HUES64 (cell line): ENCODE measurements at regions not wholly inside any gene's neighbourhood (a gene's known extent, or its start where the extent isn't known, plus 50 kb on each side); places are given as distances from the start of the nearest gene placed in this dataset.
"Not testable (repeated sequence)": the region's sequence is repeated elsewhere in the genome, so short reads cannot be mapped to it uniquely, and the experiment has no call there.

Experiments used
- H3K27ac ChIP-seq: 2 replicates; pipeline ENCODE4 v1.7.0; 2013; ENCODE audit warnings: low read depth, low read length, inconsistent platforms
- H3K27me3 ChIP-seq: 2 replicates; pipeline ENCODE4 v1.6.1; 2013; ENCODE audit warnings: mild to moderate bottlenecking, low read length; ENCODE audit not compliant: insufficient read depth
- H3K36me3 ChIP-seq: 2 replicates; pipeline ENCODE4 v1.6.1; 2013; ENCODE audit warnings: mild to moderate bottlenecking, low read length; ENCODE audit not compliant: insufficient read depth
- H3K4me1 ChIP-seq: 2 replicates; pipeline ENCODE4 v1.6.1; 2013; ENCODE audit warnings: mild to moderate bottlenecking, low read length, moderate library complexity; ENCODE audit not compliant: insufficient read depth
- H3K4me3 ChIP-seq: 2 replicates; pipeline ENCODE4 v1.5.1; 2013; ENCODE audit warnings: mild to moderate bottlenecking, low read length, moderate library complexity
- H3K9ac ChIP-seq: 2 replicates; pipeline ENCODE4 v1.6.1; 2013; ENCODE audit warnings: mild to moderate bottlenecking, low read depth, low read length
- H3K9me3 ChIP-seq: 2 replicates; pipeline ENCODE4 v1.6.1; 2013; ENCODE audit warnings: low read depth, low read length; ENCODE audit not compliant: insufficient read depth
- WGBS: fragments of 150-250, 120-280 bp; methylation state at CpG from one replicate; pipeline ENCODE4 v1.1.7; 2013; ENCODE audit warnings: missing lambda C conversion rate; 5-methylcytosine and 5-hydroxymethylcytosine counted together

DNA sequence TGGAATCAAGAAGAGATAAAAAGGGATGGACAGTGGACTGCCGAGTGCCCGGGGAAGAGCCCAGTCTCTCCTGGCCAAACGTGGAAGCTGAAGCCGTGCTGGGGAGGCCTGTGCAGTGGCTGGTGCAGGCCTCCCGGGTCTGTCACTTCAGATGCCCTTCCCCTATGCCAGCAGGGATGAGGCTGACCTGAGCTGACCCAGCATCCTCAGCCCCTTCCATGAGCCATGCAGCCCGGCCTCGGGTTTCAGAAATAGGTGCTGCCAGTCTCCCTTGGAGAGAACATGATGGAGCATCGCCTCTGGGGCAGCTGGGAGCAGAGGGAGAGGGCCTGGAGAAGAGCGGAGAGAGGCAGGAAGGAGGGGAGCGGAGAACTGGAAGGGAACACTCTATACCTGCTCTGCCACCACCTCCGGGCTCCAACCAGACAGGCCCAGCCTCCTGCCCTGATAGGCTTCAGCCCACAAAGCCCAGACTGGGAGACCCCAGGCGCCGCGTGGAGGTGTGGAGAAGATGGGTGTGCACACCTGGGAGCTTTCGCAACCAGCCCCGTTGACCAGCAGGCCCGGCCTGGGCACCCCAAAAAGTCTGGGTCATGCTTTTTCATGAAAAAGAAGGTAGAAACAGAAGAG lies 68.6 kb upstream of the PPP2R2D start:
- no peaks in the 10 kb centered on the region for H3K9me3 ChIP-seq

DNA sequence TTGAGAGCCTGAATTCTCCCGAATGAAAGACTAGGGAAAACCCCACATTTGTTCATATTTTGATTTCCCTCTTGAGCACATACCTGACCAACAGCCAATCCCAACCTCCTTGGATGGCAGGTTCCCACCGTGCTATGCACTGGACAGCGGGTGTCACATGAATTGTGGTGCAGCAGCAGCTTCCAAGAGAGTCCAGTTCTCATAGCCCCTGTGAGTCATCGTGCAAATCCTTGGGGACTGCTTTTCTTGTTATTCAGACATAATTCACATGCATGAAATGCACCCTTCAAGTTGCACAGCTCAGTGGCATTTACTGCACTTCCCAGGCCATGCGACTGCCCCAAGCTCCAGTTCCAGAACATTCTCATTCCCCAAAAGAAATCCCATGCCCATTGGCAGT lies 67.8 kb upstream of the PPP2R2D start:
- H3K27me3 ChIP-seq, result no peaks in the 10 kb centered on the region
- no peaks in the 10 kb centered on the region for H3K36me3 ChIP-seq
- H3K9me3 ChIP-seq, result no peaks in the 10 kb centered on the region
- H3K4me3 ChIP-seq, result no peak overlapping the region
- H3K4me1 ChIP-seq, result no peaks in the 10 kb centered on the region
- no peak overlapping the region for H3K27ac ChIP-seq
- no peak overlapping the region for H3K9ac ChIP-seq
- WGBS, result 98% methylated on average over 5 of the region's 5 CpGs

More for the DNA sequence above, 68.6 kb upstream of the PPP2R2D start:
- Histone ChIP-seq H3K4me3 (no peak overlapping the region), H3K9ac (no peak overlapping the region), H3K27me3 (no peaks in the 10 kb centered on the region), H3K36me3 (no peaks in the 10 kb centered on the region), H3K27ac (no peak overlapping the region), H3K4me1 (no peaks in the 10 kb centered on the region)
- WGBS, result 91% methylated on average over 17 of the region's 17 CpGs

DNA sequence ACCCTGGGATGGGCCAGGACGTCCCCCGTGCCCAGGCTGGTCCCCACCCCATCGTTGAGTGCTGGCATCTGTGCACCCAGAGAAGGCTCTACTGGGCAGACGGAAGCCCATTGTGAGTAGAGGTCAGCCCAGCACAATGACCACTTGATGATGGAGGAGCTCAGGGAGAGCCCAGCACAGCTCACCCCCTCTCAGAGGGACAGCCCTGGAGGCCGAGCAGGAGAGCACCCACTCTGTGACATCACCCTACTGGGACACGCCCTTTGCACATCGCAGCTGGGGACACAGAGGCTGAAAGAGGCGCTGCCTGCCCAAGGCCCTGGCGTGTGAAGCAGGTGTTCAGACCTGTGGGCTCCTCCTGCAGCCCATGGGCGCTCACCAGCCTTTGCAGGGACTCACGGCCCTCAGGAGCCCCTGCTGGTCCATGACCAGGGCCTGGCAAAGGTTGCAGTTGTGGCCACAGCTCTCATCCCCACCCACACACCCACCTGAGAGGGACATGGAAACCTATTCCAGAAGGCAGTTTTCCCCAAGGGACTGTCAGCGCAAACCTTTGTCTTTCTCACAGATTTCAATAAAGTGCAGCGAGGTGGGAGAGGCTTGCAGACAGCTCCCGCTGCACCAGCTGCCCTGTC lies 67.2 kb upstream of the PPP2R2D start:
- Histone ChIP-seq H3K9me3 (no peaks in the 10 kb centered on the region), H3K9ac (no peak overlapping the region), H3K4me1 (no peaks in the 10 kb centered on the region), H3K27ac (no peak overlapping the region), H3K4me3 (no peak overlapping the region), H3K27me3 (no peaks in the 10 kb centered on the region), H3K36me3 (no peaks in the 10 kb centered on the region)
- 95% methylated on average over 14 of the region's 14 CpGs for WGBS

DNA sequence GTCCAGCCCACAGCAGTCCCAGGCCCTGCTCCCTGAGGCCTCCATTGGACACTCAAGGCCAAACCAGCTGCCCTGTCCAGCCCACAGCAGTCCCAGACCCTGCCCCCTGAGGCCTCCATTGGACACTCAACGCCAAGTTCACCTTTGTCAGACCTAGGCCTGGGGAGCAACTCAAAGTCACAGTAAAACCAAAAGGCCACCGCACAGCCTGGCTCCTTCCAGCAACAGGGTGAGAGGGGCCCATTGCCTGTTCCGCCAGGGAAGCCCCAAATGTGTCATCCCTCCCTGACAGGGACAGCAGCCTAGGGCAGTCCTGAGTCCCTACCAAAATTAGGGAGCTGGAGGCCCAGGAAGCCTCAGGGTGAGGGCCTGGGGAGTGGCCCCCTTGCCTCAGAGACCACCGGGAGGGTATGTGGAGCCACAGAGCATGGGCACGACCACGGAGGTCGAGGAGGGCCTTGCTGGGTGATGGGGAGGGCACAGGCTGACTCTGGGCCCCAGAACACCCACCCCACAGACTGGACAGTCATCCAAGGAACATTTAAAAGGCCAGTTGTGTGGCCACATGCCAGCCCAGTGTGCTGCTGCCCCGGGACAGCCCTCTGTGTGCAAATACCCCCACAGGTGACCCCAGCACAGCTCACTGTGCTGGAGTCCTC lies 66.5 kb upstream of the PPP2R2D start:
- Histone ChIP-seq H3K9me3 (no peaks in the 10 kb centered on the region), H3K4me3 (no peak overlapping the region), H3K27me3 (no peaks in the 10 kb centered on the region), H3K9ac (no peak overlapping the region), H3K4me1 (no peaks in the 10 kb centered on the region), H3K27ac (no peak overlapping the region), H3K36me3 (no peaks in the 10 kb centered on the region)
- WGBS, result 93% methylated on average over 8 of the region's 8 CpGs

DNA sequence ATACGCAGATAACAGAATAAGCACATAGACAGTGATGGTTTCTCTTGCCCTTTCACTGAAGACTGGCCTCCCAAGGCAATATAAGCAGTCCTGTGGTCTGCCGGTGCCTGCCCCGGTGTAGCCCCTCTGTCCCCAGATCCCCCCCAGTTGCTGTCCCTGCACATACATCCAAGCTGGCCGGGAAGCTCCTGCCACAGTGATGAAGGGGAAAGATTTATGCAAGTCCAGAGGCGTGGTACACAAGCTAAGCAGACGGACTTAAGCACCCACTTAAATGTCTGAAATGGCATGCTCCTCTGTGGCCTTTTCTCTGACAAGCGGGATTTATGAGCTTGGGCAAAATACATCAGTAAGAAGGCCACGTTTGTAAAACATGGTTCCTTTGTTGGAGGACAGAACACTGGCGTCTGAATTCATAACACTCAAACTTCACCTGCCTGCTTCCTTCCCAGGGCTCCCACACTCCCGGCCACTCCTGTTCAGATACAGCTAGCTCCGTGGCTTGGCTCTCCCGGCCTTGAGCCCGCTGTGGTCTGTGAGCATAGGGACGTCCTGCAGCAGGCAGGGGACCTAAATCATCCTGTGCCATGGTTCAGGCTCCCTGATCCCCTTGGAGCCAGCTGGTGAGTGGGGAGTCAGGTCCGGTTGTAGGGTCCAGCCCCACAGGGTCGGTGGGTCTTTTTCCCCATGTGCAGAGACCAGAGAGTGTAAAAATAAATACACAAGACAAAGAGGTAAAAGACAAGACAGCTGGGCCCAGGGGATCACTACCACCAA lies 61.7 kb upstream of the PPP2R2D start:
- H3K9me3 ChIP-seq, result no peaks in the 10 kb centered on the region
- no peak overlapping the region for H3K4me3 ChIP-seq
- no peaks in the 10 kb centered on the region for H3K36me3 ChIP-seq
- 91% methylated on average over 16 of the region's 16 CpGs for WGBS
- H3K27ac ChIP-seq, result no peak overlapping the region
- H3K9ac ChIP-seq, result no peak overlapping the region
- H3K27me3 ChIP-seq, result no peaks in the 10 kb centered on the region
- no peaks in the 10 kb centered on the region for H3K4me1 ChIP-seq

DNA sequence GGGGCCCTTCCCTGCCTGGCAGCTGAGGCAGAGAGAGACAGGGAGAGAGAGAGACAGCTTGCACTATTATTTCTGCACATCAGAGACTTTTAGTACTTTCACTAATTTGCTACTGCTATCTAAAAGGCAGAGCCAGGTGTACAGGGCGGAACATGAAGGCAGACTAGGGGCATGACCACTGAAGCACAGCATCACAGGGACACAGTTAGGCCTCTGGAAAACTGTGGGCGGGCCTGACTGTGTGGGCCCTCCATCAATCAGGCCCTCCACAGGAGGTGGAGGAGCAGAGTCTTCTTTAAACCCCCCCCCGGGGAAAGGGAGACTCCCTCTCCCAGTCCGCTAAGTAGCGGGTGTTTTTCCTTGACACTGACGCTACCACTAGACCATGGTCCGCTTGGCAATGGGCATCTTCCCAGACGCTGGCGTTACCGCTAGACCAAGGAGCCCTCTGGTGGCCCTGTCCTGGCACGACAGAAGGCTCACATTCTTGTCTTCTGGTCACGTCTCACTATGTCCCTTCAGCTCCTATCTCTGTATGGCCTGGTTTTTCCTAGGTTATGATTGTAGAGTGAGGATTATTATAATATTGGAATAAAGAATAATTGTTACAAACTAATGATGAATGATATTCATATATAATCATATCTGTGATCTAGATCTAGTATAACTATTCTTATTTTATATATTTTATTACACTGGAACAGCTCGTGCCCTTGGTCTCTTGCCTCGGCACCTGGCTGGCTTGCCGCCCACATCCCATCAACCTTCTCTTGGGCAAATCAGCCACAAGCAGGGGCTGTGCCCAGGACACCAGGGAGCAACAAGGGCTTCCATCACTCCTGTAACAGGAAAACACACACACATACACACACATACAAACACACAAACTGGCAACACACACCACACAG lies 60.7 kb upstream of the PPP2R2D start:
- H3K27me3 ChIP-seq, H3K9ac ChIP-seq, H3K36me3 ChIP-seq, H3K4me3 ChIP-seq, H3K27ac ChIP-seq, H3K9me3 ChIP-seq, H3K4me1 ChIP-seq: not testable (repeated sequence)
- whole genome bisulfite sequencing, result 67% methylated on average over 15 of the region's 15 CpGs

DNA sequence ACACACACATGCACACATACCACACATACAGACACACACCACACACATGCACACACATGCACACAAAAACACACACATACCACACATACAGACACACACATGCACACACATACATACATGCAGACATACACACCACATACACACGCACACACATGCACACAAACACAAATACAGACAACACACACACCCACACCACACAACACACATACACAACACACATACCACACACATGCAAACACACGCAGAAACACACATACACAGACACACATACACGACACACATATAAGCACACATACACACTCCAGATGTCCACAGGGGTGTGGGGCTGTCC lies 60.1 kb upstream of the PPP2R2D start:
- H3K4me3 ChIP-seq, result no peak overlapping the region
- no peak overlapping the region for H3K27ac ChIP-seq
- H3K9me3 ChIP-seq, result no peaks in the 10 kb centered on the region
- H3K36me3 ChIP-seq, result no peaks in the 10 kb centered on the region
- H3K9ac ChIP-seq, result no peak overlapping the region
- H3K4me1 ChIP-seq, result no peaks in the 10 kb centered on the region
- H3K27me3 ChIP-seq, result no peaks in the 10 kb centered on the region
- WGBS, result 94% methylated on average over 3 of the region's 3 CpGs

DNA sequence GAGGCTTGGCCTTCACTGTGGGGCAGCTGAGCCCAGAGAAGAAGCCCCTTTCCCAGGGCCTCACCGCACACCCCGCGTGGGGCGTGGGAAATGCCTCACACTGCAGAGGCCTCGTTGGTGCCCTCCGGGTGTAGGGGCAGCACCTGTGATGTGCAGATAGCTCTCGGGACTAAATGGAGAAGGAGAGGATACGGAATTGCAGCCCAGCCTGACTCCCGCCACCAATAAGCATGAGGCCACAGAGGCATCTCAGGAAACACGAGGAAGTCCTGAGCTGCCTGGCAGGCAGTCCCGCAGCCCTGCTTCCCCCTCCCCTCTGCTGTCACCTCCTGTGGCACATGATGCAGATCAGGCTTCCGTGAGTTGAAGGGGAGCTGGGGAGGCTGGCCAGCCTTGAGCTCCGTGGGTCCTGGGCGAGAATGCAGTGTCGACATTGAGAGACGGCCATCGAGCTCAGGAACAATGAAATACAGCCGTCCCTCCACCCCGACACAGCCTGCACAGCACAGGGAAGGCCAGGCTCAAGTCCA lies 59.6 kb upstream of the PPP2R2D start:
- no peak overlapping the region for H3K27ac ChIP-seq
- H3K4me3 ChIP-seq, result no peak overlapping the region
- WGBS, result 86% methylated on average over 19 of the region's 19 CpGs
- no peaks in the 10 kb centered on the region for H3K36me3 ChIP-seq
- no peaks in the 10 kb centered on the region for H3K9me3 ChIP-seq
- no peaks in the 10 kb centered on the region for H3K4me1 ChIP-seq
- H3K27me3 ChIP-seq, result no peaks in the 10 kb centered on the region
- H3K9ac ChIP-seq, result no peak overlapping the region

DNA sequence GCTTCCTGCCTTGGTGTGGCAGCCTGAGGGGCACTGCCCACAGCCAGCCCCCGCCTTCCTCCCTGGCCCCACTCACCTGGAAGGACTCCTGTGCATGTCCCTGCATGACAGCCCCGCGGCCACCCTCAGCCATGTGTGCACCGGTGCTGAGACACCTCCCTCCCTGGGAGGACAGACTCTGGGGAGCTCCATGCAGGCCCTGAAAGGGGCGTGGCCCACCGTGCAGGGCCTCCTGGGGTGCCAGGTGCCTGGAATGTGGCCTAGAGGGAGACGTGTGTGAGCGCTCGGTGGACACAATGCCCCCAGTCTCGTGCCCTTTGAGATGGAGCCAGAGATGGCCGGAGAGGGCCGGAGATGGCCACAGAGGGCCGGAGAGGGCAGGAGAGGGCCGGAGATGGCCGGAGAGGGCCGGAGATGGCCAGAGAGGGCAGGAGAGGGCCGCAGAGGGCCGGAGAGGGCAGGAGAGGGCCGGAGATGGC lies 59.1 kb upstream of the PPP2R2D start:
- H3K9me3 ChIP-seq, result no peaks in the 10 kb centered on the region
- WGBS, result 85% methylated on average over 19 of the region's 19 CpGs
- no peaks in the 10 kb centered on the region for H3K36me3 ChIP-seq
- H3K27ac ChIP-seq, result no peak overlapping the region
- H3K4me3 ChIP-seq, result no peak overlapping the region
- H3K9ac ChIP-seq, result no peak overlapping the region
- H3K27me3 ChIP-seq, result no peaks in the 10 kb centered on the region
- no peaks in the 10 kb centered on the region for H3K4me1 ChIP-seq

DNA sequence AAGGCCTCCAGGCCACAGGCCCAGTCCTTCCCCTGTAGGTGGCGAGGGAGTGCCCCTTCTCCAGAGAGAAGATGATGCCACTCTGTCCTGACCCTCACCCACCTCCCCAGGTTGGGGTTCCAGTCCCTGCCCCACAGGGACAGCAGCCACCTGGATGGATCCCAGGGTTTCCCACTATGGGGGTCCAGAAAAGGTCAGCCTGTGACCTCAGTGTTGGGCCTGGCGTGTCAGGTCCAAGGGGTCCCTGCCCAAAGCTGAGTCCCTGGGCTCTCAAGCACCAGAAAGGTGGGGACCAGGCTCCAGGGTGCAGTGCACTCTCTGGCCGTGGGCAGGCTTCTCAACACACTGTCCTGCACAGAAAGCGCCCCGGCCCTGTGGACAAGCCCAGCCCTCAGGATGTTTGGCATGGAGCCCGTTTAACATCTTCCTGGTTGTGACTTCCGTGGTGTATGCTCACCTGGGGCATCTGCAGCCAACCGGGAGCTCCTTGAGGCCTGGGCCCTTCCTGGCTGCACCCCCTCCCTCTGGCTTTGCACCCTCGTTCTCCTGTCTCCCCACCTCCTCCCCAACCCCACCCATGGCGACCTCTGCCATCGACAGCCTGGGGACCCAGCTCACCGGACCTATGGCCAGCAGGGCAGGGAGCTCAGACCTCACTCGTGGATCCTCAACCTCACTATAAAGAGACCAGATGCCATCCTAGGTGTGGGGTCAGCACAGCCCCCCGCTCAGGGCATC lies 58.3 kb upstream of the PPP2R2D start:
- no peaks in the 10 kb centered on the region for H3K36me3 ChIP-seq
- 94% methylated on average over 14 of the region's 14 CpGs for WGBS
- H3K4me1 ChIP-seq, result no peaks in the 10 kb centered on the region
- no peak overlapping the region for H3K4me3 ChIP-seq
- no peak overlapping the region for H3K9ac ChIP-seq
- H3K27ac ChIP-seq, result no peak overlapping the region
- no peaks in the 10 kb centered on the region for H3K9me3 ChIP-seq
- H3K27me3 ChIP-seq, result no peaks in the 10 kb centered on the region
